ENCODE measurements at regions not wholly inside any gene's neighbourhood (a gene's known extent, or its start where the extent isn't known, plus 50 kb on each side); places are given as distances from the start of the nearest gene placed in this dataset.

- Histone ChIP-seq H3K4me3 (no peak overlapping the region), H3K27me3 (no peaks in the 10 kb centered on the region), H3K9me3 (no peaks in the 10 kb centered on the region), H3K4me1 (no peaks in the 10 kb centered on the region), H3K27ac (no peak overlapping the region), H3K36me3 (no peaks in the 10 kb centered on the region)
- TF ChIP-seq POLR2A (IDR thresholded peaks at IDR 0.05): no peak
- DNase-seq: no peak
- intact Hi-C loops (cut with DNase I; ENCODE audit: low total_unique reads): no loop called here
Observed at GRCh38 chr21:43280949-43281633, 112.3 kb downstream of the CRYAA start.

- no peak for DNase-seq
- TF ChIP-seq CTCF (IDR thresholded peaks at IDR 0.05) (no peak), POLR2A (IDR thresholded peaks at IDR 0.05) (no peak)
- intact Hi-C loops (cut with DNase I; ENCODE audit: low total_unique reads): no loop called here
- no peak overlapping the region for H3K4me3 ChIP-seq
- no peaks in the 10 kb centered on the region for H3K9me3 ChIP-seq
- no peak overlapping the region for H3K27ac ChIP-seq
- no peaks in the 10 kb centered on the region for H3K4me1 ChIP-seq
- H3K27me3 ChIP-seq: no peaks in the 10 kb centered on the region
- H3K36me3 ChIP-seq: no peaks in the 10 kb centered on the region
Observed at GRCh38 chr21:43279578-43279894, 110.7 kb downstream of the CRYAA start.

- TF ChIP-seq CTCF (IDR thresholded peaks at IDR 0.05) (no peak), POLR2A (IDR thresholded peaks at IDR 0.05) (no peak)
- Histone ChIP-seq H3K27ac (no peak overlapping the region), H3K4me1 (no peaks in the 10 kb centered on the region), H3K9me3 (no peaks in the 10 kb centered on the region), H3K36me3 (no peaks in the 10 kb centered on the region), H3K27me3 (no peaks in the 10 kb centered on the region), H3K4me3 (no peak overlapping the region)
- intact Hi-C loops (cut with DNase I; ENCODE audit: low total_unique reads): no loop called here
- DNase-seq: no peak
Observed at GRCh38 chr21:43278766-43279577, 110.2 kb downstream of the CRYAA start.

GRCh38 chr21:43278359-43278758 is 109.6 kb downstream of the CRYAA start:
- no peaks in the 10 kb centered on the region for H3K4me1 ChIP-seq
- intact Hi-C loops (cut with DNase I; ENCODE audit: low total_unique reads): no loop called here
- no peak overlapping the region for H3K4me3 ChIP-seq
- no peaks in the 10 kb centered on the region for H3K9me3 ChIP-seq
- no peaks in the 10 kb centered on the region for H3K36me3 ChIP-seq
- H3K27me3 ChIP-seq: no peaks in the 10 kb centered on the region
- DNase-seq: no peak
- no peak for TF ChIP-seq CTCF (IDR thresholded peaks at IDR 0.05)
- no peak for TF ChIP-seq POLR2A (IDR thresholded peaks at IDR 0.05)
- H3K27ac ChIP-seq: no peak overlapping the region

- H3K36me3 ChIP-seq: no peaks in the 10 kb centered on the region
- H3K27ac ChIP-seq: no peak overlapping the region
- DNase-seq: no peak
- intact Hi-C loops (cut with DNase I; ENCODE audit: low total_unique reads): no loop called here
- no peak overlapping the region for H3K4me3 ChIP-seq
- TF ChIP-seq POLR2A (IDR thresholded peaks at IDR 0.05): no peak
- no peak for TF ChIP-seq CTCF (IDR thresholded peaks at IDR 0.05)
- no peaks in the 10 kb centered on the region for H3K4me1 ChIP-seq
- no peaks in the 10 kb centered on the region for H3K9me3 ChIP-seq
- no peaks in the 10 kb centered on the region for H3K27me3 ChIP-seq
Observed at GRCh38 chr21:43277481-43278351, 108.9 kb downstream of the CRYAA start.

Data from uterus (tissue), 3 donors.